GM23338 (cell line): ENCODE measurements at regions not wholly inside any gene's neighbourhood (a gene's known extent, or its start where the extent isn't known, plus 50 kb on each side); places are given as distances from the start of the nearest gene placed in this dataset.

Experiments used
- ATAC-seq: fragments of 200-7000 bp; cut with Tn5 transposase; 3 replicates; pipeline ENCODE4 v1.9.1; 2020
- DNase-seq: peaks from one replicate; pipeline ENCODE4 v3.0.0-alpha.2; 2015; ENCODE audit warnings: low spot score
- H2AFZ ChIP-seq: fragments of 200-600 bp; sonication (generic); 2 replicates; pipeline ENCODE4 v1.8.0; 2016; ENCODE audit warnings: antibody characterized with exemption, mild to moderate bottlenecking, moderate library complexity
- H3F3A ChIP-seq: fragments of 200-600 bp; sonication (generic); replicated peaks from 2 replicates; pipeline ENCODE4 v1.8.0; 2017; ENCODE audit warnings: antibody characterized with exemption, mixed run types, low read depth
- H3K27ac ChIP-seq: fragments of 200-600 bp; sonication (generic); 2 replicates; pipeline ENCODE4 v1.6.1; 2016; ENCODE audit warnings: low read depth
- H3K27me3 ChIP-seq: fragments of 200-600 bp; sonication (generic); 2 replicates; pipeline ENCODE4 v1.8.0; 2016; ENCODE audit warnings: mild to moderate bottlenecking, mixed run types, moderate library complexity; ENCODE audit not compliant: insufficient read depth
- H3K36me3 ChIP-seq: fragments of 200-600 bp; sonication (generic); 2 replicates; pipeline ENCODE4 v1.8.0; 2016; ENCODE audit warnings: mild to moderate bottlenecking; ENCODE audit not compliant: insufficient read depth
- H3K4me1 ChIP-seq: fragments of 200-600 bp; sonication (generic); 2 replicates; pipeline ENCODE4 v1.8.0; 2016; ENCODE audit warnings: mild to moderate bottlenecking, moderate library complexity; ENCODE audit not compliant: insufficient read depth
- H3K4me2 ChIP-seq: fragments of 200-600 bp; sonication (generic); 2 replicates; pipeline ENCODE4 v1.7.1; 2017; ENCODE audit warnings: mixed run types
- H3K4me3 ChIP-seq: fragments of 200-600 bp; sonication (generic); 2 replicates; pipeline ENCODE4 v1.6.1; 2016; ENCODE audit warnings: mixed run types
- H3K79me2 ChIP-seq: fragments of 200-600 bp; sonication (generic); replicated peaks from 2 replicates; pipeline ENCODE4 v1.8.0; 2017; ENCODE audit warnings: mild to moderate bottlenecking; ENCODE audit not compliant: insufficient read depth
- H3K9me2 ChIP-seq: fragments of 200-600 bp; sonication (generic); 2 replicates; pipeline ENCODE4 v1.8.0; 2017; ENCODE audit not compliant: insufficient read depth
- H4K20me1 ChIP-seq: fragments of 200-600 bp; sonication (generic); replicated peaks from 2 replicates; pipeline ENCODE4 v1.8.0; 2017; ENCODE audit warnings: mild to moderate bottlenecking; ENCODE audit not compliant: insufficient read depth
- H3K27ac Mint-ChIP-seq: 2 replicates; pipeline ENCODE4 v1.8.0; 2020; ENCODE audit warnings: inconsistent platforms, mild to moderate bottlenecking, moderate library complexity, mixed read lengths
- H3K27me3 Mint-ChIP-seq: 3 replicates; pipeline ENCODE4 v1.8.0; 2022; ENCODE audit warnings: low read depth, mild to moderate bottlenecking, moderate library complexity, mixed read lengths, inconsistent platforms; ENCODE audit not compliant: insufficient read depth, poor library complexity
- H3K36me3 Mint-ChIP-seq: 3 replicates; pipeline ENCODE4 v1.8.0; 2021; ENCODE audit warnings: low read depth, mild to moderate bottlenecking, inconsistent platforms, moderate library complexity, mixed read lengths
- H3K4me1 Mint-ChIP-seq: 3 replicates; pipeline ENCODE4 v1.8.0; 2020; ENCODE audit warnings: mild to moderate bottlenecking, inconsistent platforms, mixed read lengths
- H3K4me3 Mint-ChIP-seq: 3 replicates; pipeline ENCODE4 v1.8.0; 2021; ENCODE audit warnings: moderate library complexity, mild to moderate bottlenecking, inconsistent platforms, mixed read lengths
- H3K9me3 Mint-ChIP-seq: 3 replicates; pipeline ENCODE4 v1.8.0; 2020; ENCODE audit warnings: moderate library complexity, mild to moderate bottlenecking, inconsistent platforms, mixed read lengths
- EZH2phosphoT487 ChIP-seq: fragments of 200-600 bp; sonication (generic); IDR thresholded peaks from one replicate; pipeline ENCODE4 v1.8.1; 2018; ENCODE audit warnings: antibody characterized with exemption; ENCODE audit not compliant: unreplicated experiment
- JUNB ChIP-seq: IDR thresholded peaks from one replicate; pipeline ENCODE4 v1.6.1; 2016; ENCODE audit warnings: antibody characterized with exemption; ENCODE audit not compliant: unreplicated experiment
- POLR2AphosphoS5 ChIP-seq: IDR thresholded peaks from 2 replicates; pipeline ENCODE4 v1.6.1; 2016; ENCODE audit warnings: antibody characterized with exemption, low read depth
- STAT1 ChIP-seq: IDR thresholded peaks from one replicate; pipeline ENCODE4 v1.6.1; 2016; ENCODE audit warnings: antibody characterized with exemption; ENCODE audit not compliant: unreplicated experiment
- ZNF331 ChIP-seq: fragments of 250-450 bp; sonication (Bioruptor Pico); IDR thresholded peaks from 2 replicates; pipeline ENCODE4 v1.5.0; 2020; ENCODE audit warnings: low read depth, mild to moderate bottlenecking, moderate library complexity
- TF ChIP-seq, protein P1 (sequence below): fragments of 250-450 bp; sonication (Bioruptor Pico); IDR thresholded peaks from 2 replicates; pipeline ENCODE4 v1.5.0; 2020; ENCODE audit warnings: mild to moderate bottlenecking, moderate library complexity
- TF ChIP-seq, protein P2 (sequence below), 2 experiments: fragments of 200-600 bp in 1 of 2; sonication (generic) in 1 of 2; conservative IDR thresholded peaks; 2 replicates each; pipeline versions ENCODE4 v1.5.1 to v1.6.1; 2016 to 2017; ENCODE audit warnings: antibody characterized with exemption in 2 of 2, low read depth in 2 of 2, mild to moderate bottlenecking in 2 of 2, moderate library complexity in 1 of 2
- TF ChIP-seq, protein P3 (sequence below): IDR thresholded peaks from 2 replicates; pipeline ENCODE4 v1.6.1; 2016; ENCODE audit warnings: antibody characterized with exemption

DNA sequence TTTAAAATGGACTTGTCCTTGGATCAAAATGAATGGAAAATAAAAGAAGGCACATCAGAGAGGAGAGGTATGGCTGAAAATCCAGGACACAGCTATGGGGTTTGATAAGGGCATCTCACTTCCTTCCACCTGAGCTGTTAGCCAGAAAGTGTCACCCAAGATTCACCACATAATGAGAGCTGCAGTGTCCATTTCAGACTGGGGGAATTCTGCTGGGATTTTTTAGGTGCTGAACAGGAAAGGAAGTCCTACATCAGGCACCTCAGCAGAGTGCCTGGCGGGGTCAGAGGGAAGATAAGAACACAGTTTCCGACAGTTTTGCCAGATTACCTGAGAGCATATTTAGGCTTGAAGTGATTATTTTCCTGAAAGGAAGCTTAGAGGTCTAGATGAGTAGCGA is 187.6 kb upstream of the HNMT start (continued):
- TF ChIP-seq, protein P1, sequence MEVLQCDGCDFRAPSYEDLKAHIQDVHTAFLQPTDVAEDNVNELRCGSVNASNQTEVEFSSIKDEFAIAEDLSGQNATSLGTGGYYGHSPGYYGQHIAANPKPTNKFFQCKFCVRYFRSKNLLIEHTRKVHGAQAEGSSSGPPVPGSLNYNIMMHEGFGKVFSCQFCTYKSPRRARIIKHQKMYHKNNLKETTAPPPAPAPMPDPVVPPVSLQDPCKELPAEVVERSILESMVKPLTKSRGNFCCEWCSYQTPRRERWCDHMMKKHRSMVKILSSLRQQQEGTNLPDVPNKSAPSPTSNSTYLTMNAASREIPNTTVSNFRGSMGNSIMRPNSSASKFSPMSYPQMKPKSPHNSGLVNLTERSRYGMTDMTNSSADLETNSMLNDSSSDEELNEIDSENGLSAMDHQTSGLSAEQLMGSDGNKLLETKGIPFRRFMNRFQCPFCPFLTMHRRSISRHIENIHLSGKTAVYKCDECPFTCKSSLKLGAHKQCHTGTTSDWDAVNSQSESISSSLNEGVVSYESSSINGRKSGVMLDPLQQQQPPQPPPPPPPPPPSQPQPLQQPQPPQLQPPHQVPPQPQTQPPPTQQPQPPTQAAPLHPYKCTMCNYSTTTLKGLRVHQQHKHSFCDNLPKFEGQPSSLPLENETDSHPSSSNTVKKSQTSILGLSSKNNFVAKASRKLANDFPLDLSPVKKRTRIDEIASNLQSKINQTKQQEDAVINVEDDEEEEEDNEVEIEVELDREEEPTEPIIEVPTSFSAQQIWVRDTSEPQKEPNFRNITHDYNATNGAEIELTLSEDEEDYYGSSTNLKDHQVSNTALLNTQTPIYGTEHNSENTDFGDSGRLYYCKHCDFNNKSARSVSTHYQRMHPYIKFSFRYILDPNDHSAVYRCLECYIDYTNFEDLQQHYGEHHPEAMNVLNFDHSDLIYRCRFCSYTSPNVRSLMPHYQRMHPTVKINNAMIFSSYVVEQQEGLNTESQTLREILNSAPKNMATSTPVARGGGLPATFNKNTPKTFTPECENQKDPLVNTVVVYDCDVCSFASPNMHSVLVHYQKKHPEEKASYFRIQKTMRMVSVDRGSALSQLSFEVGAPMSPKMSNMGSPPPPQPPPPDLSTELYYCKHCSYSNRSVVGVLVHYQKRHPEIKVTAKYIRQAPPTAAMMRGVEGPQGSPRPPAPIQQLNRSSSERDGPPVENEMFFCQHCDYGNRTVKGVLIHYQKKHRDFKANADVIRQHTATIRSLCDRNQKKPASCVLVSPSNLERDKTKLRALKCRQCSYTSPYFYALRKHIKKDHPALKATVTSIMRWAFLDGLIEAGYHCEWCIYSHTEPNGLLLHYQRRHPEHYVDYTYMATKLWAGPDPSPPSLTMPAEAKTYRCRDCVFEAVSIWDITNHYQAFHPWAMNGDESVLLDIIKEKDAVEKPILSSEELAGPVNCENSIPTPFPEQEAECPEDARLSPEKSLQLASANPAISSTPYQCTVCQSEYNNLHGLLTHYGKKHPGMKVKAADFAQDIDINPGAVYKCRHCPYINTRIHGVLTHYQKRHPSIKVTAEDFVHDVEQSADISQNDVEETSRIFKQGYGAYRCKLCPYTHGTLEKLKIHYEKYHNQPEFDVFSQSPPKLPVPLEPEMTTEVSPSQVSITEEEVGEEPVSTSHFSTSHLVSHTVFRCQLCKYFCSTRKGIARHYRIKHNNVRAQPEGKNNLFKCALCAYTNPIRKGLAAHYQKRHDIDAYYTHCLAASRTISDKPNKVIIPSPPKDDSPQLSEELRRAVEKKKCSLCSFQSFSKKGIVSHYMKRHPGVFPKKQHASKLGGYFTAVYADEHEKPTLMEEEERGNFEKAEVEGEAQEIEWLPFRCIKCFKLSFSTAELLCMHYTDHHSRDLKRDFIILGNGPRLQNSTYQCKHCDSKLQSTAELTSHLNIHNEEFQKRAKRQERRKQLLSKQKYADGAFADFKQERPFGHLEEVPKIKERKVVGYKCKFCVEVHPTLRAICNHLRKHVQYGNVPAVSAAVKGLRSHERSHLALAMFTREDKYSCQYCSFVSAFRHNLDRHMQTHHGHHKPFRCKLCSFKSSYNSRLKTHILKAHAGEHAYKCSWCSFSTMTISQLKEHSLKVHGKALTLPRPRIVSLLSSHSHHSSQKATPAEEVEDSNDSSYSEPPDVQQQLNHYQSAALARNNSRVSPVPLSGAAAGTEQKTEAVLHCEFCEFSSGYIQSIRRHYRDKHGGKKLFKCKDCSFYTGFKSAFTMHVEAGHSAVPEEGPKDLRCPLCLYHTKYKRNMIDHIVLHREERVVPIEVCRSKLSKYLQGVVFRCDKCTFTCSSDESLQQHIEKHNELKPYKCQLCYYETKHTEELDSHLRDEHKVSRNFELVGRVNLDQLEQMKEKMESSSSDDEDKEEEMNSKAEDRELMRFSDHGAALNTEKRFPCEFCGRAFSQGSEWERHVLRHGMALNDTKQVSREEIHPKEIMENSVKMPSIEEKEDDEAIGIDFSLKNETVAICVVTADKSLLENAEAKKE: no peak
- no peak for TF ChIP-seq STAT1
- TF ChIP-seq EZH2phosphoT487: no peak
- TF ChIP-seq, protein P2, sequence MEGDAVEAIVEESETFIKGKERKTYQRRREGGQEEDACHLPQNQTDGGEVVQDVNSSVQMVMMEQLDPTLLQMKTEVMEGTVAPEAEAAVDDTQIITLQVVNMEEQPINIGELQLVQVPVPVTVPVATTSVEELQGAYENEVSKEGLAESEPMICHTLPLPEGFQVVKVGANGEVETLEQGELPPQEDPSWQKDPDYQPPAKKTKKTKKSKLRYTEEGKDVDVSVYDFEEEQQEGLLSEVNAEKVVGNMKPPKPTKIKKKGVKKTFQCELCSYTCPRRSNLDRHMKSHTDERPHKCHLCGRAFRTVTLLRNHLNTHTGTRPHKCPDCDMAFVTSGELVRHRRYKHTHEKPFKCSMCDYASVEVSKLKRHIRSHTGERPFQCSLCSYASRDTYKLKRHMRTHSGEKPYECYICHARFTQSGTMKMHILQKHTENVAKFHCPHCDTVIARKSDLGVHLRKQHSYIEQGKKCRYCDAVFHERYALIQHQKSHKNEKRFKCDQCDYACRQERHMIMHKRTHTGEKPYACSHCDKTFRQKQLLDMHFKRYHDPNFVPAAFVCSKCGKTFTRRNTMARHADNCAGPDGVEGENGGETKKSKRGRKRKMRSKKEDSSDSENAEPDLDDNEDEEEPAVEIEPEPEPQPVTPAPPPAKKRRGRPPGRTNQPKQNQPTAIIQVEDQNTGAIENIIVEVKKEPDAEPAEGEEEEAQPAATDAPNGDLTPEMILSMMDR (conservative IDR thresholded peaks at IDR 0.05; ENCODE audit: low read depth in 2 of 2): no peak
- TF ChIP-seq ZNF331 (CRISPR knock-in tag): no peak

DNA sequence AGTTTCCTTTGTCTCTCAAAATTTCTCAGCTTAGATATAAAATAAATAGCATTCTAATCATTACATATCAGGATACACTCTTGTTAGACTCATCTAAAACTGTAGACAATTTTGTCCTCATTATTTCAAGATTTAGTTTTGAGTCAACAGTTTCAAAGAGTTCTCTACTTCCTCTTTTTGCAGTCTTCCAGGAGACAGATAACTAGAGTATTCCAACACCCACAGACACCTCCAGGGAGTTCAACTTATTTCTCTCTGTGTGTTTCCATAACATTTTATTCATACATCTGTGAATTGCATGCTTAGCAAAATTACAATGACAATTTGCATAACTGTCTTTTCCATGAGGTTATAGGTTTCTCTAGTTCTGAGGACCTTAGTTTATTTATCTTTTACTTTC is 166.6 kb upstream of the HNMT start:
- peaks cover 28% of the 10 kb centered on the region for H3K9me3 Mint-ChIP-seq
- no peak overlapping the region for H3K27ac Mint-ChIP-seq
- no peaks in the 10 kb centered on the region for H4K20me1 ChIP-seq
- no peak for DNase-seq
- peaks cover 11% of the 10 kb centered on the region; the same call in 2 of the 3 replicates for H3K36me3 Mint-ChIP-seq
- no peaks in the 10 kb centered on the region for H3F3A ChIP-seq
- H3K9me2 ChIP-seq: peaks cover 24% of the 10 kb centered on the region
- H3K27me3 Mint-ChIP-seq: no peaks in the 10 kb centered on the region
- no peaks in the 10 kb centered on the region for H3K27me3 ChIP-seq
- ATAC-seq: no peak
- no peak overlapping the region for H3K4me2 ChIP-seq
- no peak overlapping the region for H3K27ac ChIP-seq
- H3K4me1 Mint-ChIP-seq: no peaks in the 10 kb centered on the region
- H2AFZ ChIP-seq: no peak overlapping the region
- no peaks in the 10 kb centered on the region for H3K79me2 ChIP-seq
- H3K36me3 ChIP-seq: peaks cover 6% of the 10 kb centered on the region; the same call in 1 of the 2 replicates
- H3K4me3 Mint-ChIP-seq: no peak overlapping the region
- H3K4me1 ChIP-seq: no peaks in the 10 kb centered on the region
- H3K4me3 ChIP-seq: no peak overlapping the region
- TF ChIP-seq, protein P2 (conservative IDR thresholded peaks at IDR 0.05; ENCODE audit: low read depth in 2 of 2): no peak
- TF ChIP-seq EZH2phosphoT487 (no peak), STAT1 (no peak), ZNF331 (CRISPR knock-in tag) (no peak), POLR2AphosphoS5 (no peak), JUNB (no peak)
- TF ChIP-seq, protein P3, sequence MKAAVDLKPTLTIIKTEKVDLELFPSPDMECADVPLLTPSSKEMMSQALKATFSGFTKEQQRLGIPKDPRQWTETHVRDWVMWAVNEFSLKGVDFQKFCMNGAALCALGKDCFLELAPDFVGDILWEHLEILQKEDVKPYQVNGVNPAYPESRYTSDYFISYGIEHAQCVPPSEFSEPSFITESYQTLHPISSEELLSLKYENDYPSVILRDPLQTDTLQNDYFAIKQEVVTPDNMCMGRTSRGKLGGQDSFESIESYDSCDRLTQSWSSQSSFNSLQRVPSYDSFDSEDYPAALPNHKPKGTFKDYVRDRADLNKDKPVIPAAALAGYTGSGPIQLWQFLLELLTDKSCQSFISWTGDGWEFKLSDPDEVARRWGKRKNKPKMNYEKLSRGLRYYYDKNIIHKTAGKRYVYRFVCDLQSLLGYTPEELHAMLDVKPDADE: no peak
